HL-60 (cell line): ENCODE measurements at regions not wholly inside any gene's neighbourhood (a gene's known extent, or its start where the extent isn't known, plus 50 kb on each side); places are given as distances from the start of the nearest gene placed in this dataset.

ENCODE experiments used
- CTCF ChIP-seq: IDR thresholded peaks from one replicate; pipeline ENCODE4 v1.5.1; 2011; ENCODE audit warnings: low read length, control low read depth, inconsistent platforms; ENCODE audit not compliant: insufficient read depth
- SPI1 ChIP-seq: IDR thresholded peaks from 2 replicates; pipeline ENCODE4 v1.6.1; 2012; ENCODE audit warnings: low read depth, mild to moderate bottlenecking, borderline replicate concordance

DNA sequence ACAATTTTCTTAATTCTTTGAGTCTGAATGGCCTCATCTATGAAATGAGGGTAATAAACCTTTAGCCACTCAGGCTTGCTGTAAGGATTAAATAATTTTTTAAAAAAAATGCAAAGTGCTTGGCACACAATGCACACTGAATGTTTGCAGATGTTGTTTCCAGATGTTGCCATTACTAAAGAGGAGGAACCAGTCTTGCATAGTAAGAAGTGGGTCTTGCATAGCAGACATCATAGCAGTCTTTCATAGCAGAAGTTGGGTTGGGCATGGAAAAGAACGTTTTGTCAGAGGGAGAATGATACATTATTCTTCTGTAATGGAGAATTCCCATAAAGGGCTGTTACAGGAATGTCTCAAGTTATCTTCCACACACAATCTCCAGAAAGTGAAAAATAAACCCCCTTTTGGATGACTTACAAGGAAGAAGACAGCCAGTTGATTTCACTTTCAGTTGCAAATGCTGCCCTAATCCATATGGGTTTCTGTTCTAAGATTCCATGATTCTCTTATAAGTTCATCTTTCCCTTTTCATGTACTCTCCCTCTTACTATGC, 327.7 kb downstream of the SUCLG1 start:
- TF ChIP-seq CTCF (no peak), SPI1 (no peak)
